ENCODE measurements at regions not wholly inside any gene's neighbourhood (a gene's known extent, or its start where the extent isn't known, plus 50 kb on each side); places are given as distances from the start of the nearest gene placed in this dataset.

DNA sequence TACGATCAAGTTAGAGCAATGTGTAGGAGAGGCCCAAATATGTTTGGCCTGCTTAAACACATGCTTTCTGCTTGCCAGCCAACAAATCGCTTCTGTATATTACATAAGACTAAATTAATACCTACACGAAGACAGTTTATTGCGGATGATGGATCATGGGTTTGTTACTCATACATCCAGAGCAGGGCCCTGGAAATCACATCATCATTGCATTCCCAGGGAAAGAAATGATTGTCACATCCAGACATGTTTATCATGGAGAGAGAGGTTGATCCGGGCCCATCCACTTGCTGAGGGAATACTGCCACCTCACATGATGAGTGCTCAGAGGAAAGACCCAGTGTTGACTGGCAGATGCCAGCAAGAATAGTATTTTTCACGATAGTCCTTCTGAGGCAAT, 282.6 kb downstream of the NUF2 start:
- DNase-seq (no peak), ATAC-seq (ENCODE audit: low FRiP score in 2 of 2) (no peak)
- Histone ChIP-seq H3K4me1 (no peaks in the 10 kb centered on the region), H3K27ac (no peak overlapping the region), H3K9me3 (no peaks in the 10 kb centered on the region), H3K36me3 (no peaks in the 10 kb centered on the region), H3K27me3 (no peaks in the 10 kb centered on the region), H3K4me3 (no peak overlapping the region)
- TF ChIP-seq EP300 (IDR thresholded peaks at IDR 0.05) (no peak), POLR2A (IDR thresholded peaks at IDR 0.05) (no peak), POLR2AphosphoS5 (IDR thresholded peaks at IDR 0.05) (no peak)
- TF ChIP-seq, protein P1, sequence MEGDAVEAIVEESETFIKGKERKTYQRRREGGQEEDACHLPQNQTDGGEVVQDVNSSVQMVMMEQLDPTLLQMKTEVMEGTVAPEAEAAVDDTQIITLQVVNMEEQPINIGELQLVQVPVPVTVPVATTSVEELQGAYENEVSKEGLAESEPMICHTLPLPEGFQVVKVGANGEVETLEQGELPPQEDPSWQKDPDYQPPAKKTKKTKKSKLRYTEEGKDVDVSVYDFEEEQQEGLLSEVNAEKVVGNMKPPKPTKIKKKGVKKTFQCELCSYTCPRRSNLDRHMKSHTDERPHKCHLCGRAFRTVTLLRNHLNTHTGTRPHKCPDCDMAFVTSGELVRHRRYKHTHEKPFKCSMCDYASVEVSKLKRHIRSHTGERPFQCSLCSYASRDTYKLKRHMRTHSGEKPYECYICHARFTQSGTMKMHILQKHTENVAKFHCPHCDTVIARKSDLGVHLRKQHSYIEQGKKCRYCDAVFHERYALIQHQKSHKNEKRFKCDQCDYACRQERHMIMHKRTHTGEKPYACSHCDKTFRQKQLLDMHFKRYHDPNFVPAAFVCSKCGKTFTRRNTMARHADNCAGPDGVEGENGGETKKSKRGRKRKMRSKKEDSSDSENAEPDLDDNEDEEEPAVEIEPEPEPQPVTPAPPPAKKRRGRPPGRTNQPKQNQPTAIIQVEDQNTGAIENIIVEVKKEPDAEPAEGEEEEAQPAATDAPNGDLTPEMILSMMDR (IDR thresholded peaks at IDR 0.05), result no peak
- 92% methylated on average over 6 of the region's 6 CpGs for WGBS, 2 donors

DNA sequence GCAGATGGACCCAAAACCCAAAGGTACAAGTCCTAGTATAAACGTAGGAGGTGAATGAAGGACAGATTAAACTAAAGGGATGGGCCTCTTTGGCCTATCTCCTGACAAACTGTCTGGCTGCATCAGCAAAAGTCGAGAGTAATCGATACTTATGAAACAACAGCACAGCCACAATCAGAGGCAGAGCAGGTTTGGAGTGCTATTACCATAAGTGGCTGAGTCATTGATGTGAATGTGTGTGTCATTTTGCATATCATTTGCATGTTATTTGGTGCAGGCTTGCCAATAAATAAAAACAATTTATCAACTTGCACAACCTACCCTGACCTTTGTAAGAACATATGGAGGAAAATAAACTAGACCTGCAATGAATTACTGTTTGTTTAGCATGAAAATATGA, 283.1 kb downstream of the NUF2 start:
- TF ChIP-seq POLR2A (IDR thresholded peaks at IDR 0.05) (no peak), POLR2AphosphoS5 (IDR thresholded peaks at IDR 0.05) (no peak), EP300 (IDR thresholded peaks at IDR 0.05) (no peak)
- TF ChIP-seq, protein P1 (IDR thresholded peaks at IDR 0.05), result no peak
- Histone ChIP-seq H3K4me1 (no peaks in the 10 kb centered on the region), H3K27me3 (no peaks in the 10 kb centered on the region), H3K4me3 (no peak overlapping the region), H3K27ac (no peak overlapping the region), H3K9me3 (no peaks in the 10 kb centered on the region), H3K36me3 (no peaks in the 10 kb centered on the region)
- DNase-seq (no peak), ATAC-seq (ENCODE audit: low FRiP score in 2 of 2) (no peak)
- 79 to 94% methylated on average over 3 of the region's 3 CpGs for WGBS, 2 donors

DNA sequence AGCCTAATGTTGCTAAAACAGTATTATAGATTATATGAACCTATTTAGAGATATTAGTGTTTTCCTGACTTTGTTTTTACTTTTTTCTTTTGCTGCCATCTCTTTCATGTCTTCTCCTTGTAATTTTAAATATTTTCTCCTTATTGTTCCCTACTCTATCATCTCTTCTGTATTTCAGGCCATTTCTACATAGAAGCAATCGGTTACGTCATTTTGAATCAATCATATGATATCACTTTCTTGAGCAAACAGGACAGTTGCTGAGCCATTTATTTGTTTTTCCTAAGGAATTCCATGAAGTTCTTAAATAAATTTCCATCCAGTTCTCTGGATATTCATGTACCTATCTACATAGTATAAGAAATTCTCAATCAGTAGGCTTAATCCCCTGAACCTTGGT, 287.2 kb downstream of the NUF2 start:
- no peak overlapping the region for H3K4me3 ChIP-seq

DNA sequence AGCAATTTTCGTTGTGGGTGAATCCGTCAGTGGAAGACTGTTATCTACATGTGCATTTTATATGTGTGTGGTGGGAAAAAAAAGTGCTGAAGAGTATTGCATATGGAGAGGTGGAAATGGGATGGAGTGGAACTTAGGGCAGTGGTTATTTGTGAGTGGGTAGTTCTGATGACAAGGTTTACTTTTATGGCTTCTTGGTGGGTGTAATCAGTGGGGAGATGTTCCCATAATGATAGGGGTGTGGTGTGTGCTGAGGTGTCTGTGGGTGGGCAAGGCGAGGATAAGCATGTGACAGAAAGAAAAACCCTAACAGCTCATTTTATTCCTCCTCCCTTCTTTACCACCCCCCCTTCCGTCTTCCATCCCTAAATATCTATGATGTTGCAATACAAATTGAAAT, 288.1 kb downstream of the NUF2 start:
- DNase-seq (no peak), ATAC-seq (ENCODE audit: low FRiP score in 2 of 2) (no peak)
- no peaks in the 10 kb centered on the region for H3K9me3 ChIP-seq
- H3K36me3 ChIP-seq, result no peaks in the 10 kb centered on the region
- TF ChIP-seq, protein P1 (IDR thresholded peaks at IDR 0.05), result no peak
- no peak for TF ChIP-seq POLR2AphosphoS5 (IDR thresholded peaks at IDR 0.05)
- no peak for TF ChIP-seq EP300 (IDR thresholded peaks at IDR 0.05)
- no peak for TF ChIP-seq POLR2A (IDR thresholded peaks at IDR 0.05)
- H3K27ac ChIP-seq, result no peak overlapping the region
- no peak overlapping the region for H3K4me3 ChIP-seq
- H3K27me3 ChIP-seq, result no peaks in the 10 kb centered on the region
- WGBS, 2 donors, result 57 to 65% methylated on average over 4 of the region's 4 CpGs
- H3K4me1 ChIP-seq, result no peaks in the 10 kb centered on the region

More for the DNA sequence above, 287.2 kb downstream of the NUF2 start:
- TF ChIP-seq POLR2A (IDR thresholded peaks at IDR 0.05), result no peak
- no peak for TF ChIP-seq POLR2AphosphoS5 (IDR thresholded peaks at IDR 0.05)
- H3K27me3 ChIP-seq, result no peaks in the 10 kb centered on the region
- H3K27ac ChIP-seq, result no peak overlapping the region
- 93 to 94% methylated on average over 2 of the region's 2 CpGs for WGBS, 2 donors
- DNase-seq (no peak), ATAC-seq (ENCODE audit: low FRiP score in 2 of 2) (no peak)
- H3K36me3 ChIP-seq, result no peaks in the 10 kb centered on the region
- no peaks in the 10 kb centered on the region for H3K9me3 ChIP-seq
- no peaks in the 10 kb centered on the region for H3K4me1 ChIP-seq

DNA sequence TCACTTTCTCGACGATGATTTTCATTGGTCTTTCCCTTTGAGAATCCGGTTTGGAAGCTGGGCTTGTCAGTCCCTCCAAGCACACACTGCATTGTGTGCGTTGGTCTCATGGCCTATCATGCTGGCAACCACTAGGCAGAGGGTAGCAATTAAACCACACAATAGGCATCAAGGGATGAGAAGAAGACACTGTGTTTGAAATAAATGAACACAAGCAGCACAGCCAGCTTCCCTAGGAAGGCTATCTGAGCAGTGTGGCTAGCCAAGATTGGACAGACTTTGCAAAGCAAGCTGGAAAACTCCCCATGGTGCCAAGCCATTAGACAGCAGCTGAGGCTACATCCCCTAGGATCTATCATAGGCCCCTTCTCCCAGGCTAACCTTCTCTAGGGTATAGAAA, 288.7 kb downstream of the NUF2 start:
- H3K27me3 ChIP-seq, result no peaks in the 10 kb centered on the region
- no peak for DNase-seq
- no peaks in the 10 kb centered on the region for H3K36me3 ChIP-seq
- H3K4me3 ChIP-seq, result no peak overlapping the region
- ATAC-seq (ENCODE audit: low FRiP score in 2 of 2), result no peak
- TF ChIP-seq POLR2A (IDR thresholded peaks at IDR 0.05) (no peak), EP300 (IDR thresholded peaks at IDR 0.05) (no peak), POLR2AphosphoS5 (IDR thresholded peaks at IDR 0.05) (no peak)
- TF ChIP-seq, protein P1 (IDR thresholded peaks at IDR 0.05), result no peak
- no peaks in the 10 kb centered on the region for H3K9me3 ChIP-seq
- 89 to 91% methylated on average over 4 of the region's 4 CpGs for WGBS, 2 donors
- no peak overlapping the region for H3K27ac ChIP-seq
- no peaks in the 10 kb centered on the region for H3K4me1 ChIP-seq

Data from upper lobe of left lung (tissue), 6 donors.